ENCODE measurements at regions not wholly inside any gene's neighbourhood (a gene's known extent, or its start where the extent isn't known, plus 50 kb on each side); places are given as distances from the start of the nearest gene placed in this dataset.

DNA sequence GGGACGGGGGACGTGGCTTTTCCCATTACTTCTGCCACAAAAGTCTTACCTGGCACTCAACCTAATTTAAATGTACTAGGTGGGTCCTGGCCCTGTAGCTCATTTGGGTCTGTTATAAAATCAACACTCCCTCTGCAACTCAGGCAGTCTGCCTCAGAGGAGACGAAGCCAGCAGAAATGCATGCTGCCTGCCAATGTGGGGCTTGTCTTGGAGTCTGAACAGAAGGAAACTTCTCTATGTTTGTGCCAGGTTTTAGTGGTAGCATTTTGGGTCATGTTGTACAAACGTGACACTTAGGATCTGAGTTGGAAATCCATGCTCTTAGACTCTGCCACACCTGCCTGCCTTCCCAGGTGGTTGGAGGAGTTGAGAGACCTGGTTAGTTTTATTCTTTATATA, 292.5 kb upstream of the FAM98A start:
- DNase-seq, result no peak

DNA sequence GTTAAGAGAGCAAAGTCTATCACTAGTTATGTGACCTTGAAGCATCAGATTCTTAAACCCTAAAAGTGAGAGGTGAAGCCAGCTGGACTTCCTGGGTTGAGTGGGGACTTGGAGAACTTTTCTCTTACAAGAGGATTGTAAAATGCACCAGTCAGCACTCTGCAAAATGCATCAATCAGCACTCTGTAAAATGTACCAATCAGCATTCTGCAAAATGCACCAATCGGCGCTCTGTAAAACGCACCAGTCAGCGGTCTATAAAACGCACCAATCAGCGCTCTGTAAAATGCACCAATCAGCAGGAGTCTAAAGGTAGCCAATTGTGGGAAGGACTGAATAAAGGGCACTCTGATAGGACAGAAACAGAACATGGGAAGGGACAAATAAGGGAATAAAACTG, 291.6 kb upstream of the FAM98A start:
- no peak for DNase-seq

DNA sequence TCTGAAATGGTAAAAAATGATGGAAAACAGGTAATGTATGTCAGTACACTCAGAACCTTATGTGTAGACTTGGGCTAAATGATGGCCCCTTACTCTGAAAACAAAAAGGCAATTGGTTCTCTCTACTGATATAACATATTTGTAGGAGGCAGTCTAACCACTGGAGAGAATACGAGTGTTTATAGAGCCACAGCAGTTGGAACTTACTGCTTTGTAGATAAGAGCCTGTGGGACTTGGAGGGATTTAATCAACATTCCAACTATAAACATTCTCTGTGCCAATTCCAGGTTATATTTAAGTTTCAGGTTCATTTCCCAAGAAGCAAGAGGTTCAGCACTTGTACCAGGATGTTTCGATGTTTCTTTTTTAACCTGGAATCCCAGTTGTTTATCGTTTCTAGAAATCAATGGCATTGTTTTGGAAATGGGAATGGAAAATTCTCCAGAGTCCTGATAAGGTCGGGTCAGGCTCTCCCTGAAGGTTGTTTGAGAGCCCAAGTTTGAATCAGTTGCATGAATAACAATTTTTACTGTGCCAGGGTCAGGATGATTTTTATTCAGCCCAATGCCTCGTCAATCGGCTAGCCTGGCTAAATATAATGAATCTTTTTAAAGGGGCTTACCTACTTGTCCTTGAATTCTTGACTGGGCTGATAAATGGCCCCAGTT, 278.4 kb upstream of the FAM98A start:
- DNase-seq, result no peak

DNA sequence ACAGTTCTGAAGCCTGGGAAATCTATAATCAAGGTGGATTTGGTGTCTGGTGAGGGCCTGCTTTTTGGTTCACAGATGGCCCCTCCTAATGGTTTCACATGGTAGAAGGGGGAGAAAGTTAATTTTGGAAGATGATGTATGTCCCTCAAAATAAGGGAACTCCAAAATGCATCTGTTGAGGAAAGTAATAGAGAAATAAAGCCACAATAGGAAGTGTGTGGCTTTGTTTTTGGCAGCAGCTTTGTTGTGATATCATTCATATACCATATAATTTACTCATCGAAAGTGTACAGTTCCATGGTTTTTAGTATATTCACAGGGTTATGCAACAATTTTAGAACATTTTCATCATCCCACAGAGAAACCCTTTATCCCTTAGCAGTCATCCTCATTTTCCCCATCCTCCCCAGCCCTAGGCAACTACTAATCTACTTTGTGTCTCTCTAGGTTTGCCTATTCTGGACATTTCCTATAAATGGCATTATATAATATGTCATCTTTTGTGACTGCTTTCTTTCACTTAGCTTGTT, 274.0 kb upstream of the FAM98A start:
- no peak for DNase-seq

GRCh38 chr2:33859811-33860461, 260.8 kb upstream of the FAM98A start:
- DNase-seq, result peak; percentile 6 to 38 (median 12)

GRCh38 chr2:33859176-33859575, 260.1 kb upstream of the FAM98A start:
- DNase-seq, result no peak

DNA sequence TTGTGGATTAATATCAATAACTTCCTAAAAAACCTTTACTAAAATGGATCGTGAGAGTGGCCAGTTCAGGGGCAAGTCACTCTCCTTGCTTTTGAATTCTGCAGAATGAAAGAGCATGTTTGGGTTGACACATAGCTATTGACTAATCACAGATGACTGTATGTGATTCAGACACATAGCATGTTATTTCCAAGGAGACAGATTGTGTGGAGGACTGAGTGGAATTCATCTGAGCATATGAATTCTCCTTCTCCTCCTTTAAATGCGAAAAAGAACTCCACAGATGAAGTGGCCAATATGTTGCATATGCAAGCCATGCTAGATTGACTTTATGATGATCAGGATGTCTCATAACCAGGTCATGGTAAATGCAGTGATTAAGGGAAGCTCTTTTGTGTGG, 249.4 kb upstream of the FAM98A start:
- peak in 1 of 3 donors; percentile 9 for DNase-seq

- DNase-seq, result no peak
Observed at GRCh38 chr2:33839791-33840190, 240.7 kb upstream of the FAM98A start.

- no peak for DNase-seq
Observed at GRCh38 chr2:33836628-33837027, 237.5 kb upstream of the FAM98A start.

DNA sequence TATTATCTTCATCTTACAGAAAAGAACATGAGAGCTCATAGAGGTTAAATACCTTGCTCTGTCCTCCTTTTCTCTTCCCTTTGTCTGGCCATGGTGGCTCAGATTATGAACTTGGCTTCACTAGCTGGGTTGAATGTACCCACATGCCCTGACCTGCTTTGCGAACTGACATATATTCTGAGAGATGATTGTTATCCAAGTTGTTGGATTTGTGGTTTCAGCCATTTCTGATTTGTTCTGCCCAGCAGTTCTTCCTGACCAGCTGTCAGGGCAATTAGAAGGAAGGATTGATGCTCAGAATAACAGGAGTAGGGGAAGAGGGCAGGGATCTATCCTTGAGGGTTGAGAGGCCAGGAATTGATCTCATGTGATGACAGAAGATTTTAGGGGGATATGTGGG, 236.8 kb upstream of the FAM98A start:
- no peak for DNase-seq

- DNase-seq, result no peak
Observed at GRCh38 chr2:33822964-33823363, 223.9 kb upstream of the FAM98A start.

DNA sequence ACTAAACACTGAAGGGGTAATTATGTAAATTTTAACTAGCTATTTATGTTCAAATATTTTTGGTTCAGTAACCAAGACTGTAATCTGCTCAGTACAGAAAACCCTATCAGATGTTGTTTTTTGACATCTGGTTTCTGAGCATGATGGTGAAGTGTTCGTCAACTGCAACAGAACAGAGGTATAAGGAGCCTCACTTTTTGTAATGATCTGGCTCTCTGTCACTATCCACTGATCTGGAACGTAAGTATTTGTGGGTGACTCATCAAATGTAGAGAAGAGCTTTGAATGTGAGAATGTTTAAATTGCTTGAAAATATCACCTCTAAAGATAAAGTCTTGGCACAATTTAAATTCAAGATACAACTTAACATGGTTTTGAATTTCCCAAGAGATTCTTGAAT, 213.6 kb upstream of the FAM98A start:
- DNase-seq, result no peak

GRCh38 chr2:33810046-33810835, 211.1 kb upstream of the FAM98A start:
- DNase-seq, result no peak

DNA sequence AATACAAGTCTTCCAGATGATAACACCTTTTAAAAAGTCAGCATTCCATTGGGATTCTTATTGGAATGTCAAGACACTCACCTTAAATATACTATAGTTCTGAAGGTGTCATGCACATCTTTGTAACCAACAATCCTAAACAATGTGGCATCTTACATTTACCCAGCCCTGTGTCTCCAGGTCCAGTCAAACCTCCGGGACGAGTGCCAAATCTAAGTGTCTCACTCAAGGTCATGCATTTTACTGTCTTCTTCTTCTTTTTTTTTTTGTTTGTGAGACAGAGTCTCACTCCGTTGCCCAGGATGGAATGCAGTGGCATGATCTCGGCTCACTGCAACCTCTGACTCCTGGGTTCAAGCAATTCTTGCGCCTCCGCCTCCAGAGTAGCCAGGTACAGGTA, 206.9 kb upstream of the FAM98A start:
- no peak for DNase-seq

GRCh38 chr2:33804155-33804554, 205.1 kb upstream of the FAM98A start:
- no peak for DNase-seq

DNA sequence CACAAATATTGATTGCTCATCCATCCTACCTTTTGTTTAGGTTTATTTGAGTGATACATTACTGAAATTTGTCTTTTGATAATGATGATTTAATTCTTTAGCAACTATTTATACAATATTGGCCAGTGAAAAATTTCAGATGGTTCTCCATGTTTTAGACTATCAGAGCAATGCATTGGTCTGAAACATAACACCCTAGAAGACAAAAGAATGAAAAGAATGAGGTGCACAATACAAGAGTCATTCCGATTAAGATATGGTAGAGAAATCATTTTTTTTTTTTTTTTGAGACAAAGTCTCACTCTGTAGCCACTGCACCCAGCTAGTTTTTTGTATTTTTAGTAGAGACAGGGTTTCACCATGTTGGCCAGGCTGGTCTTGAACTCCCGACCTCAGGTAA, 197.4 kb upstream of the FAM98A start:
- no peak for DNase-seq

- no peak for DNase-seq
Observed at GRCh38 chr2:33791625-33792024, 192.5 kb upstream of the FAM98A start.

DNA sequence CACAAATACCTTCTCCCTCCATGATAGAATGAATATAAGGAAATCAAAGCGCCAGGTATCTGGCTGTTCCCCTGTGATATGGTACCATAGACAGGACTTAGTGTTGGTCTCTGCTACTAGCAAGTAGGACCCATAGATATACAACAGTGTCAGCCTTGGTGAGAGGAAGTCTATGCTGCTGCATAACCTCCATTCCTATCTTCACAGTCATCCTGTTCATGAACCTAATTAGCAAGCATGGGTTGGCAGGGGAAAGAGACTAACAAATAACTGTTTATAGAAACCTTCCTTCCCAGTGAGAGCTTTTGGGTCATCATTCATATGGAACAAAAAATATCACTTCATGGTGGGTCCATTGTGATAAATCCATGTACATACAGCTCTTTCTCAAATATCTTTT, 188.9 kb upstream of the FAM98A start:
- DNase-seq, result no peak

GRCh38 chr2:33786881-33787280, 187.8 kb upstream of the FAM98A start:
- DNase-seq, result no peak

- no peak for DNase-seq
Observed at GRCh38 chr2:33785201-33786106, 186.4 kb upstream of the FAM98A start.

DNA sequence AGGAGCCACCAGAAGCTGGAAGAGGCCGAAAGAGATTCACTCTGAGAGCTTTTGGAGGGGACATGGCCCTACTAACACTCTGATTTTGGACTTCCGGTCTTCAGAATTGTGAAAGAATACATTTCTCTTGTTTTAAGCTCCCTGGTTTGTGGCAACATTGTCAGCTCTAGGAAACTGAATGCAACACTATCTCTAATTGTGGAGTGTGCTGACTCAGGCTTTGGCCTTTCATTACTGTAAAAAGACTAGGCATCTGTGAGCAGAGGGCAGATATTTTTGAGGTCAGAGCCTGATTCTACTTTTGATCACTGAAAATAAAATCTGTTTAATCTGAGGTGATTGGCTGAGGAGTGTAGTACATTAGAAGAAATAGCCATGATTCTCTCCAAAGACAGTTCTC, 185.4 kb upstream of the FAM98A start:
- no peak for DNase-seq

All from muscle of back (tissue), 3 donors.